ENCODE measurements at regions not wholly inside any gene's neighbourhood (a gene's known extent, or its start where the extent isn't known, plus 50 kb on each side); places are given as distances from the start of the nearest gene placed in this dataset.

GRCh38 chr16:79497606-79498350 lies 102.8 kb downstream of the MAF start:
- DNase-seq = no peak

DNA sequence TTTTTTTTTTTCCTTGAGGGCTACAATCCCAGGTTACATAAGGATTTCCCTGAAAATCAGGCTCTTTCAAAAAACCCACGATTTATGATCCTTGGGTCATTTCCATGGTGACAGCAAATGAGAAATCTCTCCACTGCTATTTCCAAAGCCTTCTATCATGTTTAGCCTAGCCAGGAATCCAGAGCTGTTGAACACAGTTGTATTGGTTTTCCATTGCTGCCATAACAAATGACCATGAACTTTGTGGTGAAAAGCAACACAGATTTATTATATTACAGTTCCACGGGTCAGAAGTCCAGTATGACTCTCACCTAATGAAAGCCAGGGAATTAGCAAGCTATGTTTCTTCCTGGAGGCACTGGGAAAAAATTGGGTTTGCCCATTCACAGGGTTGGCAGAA lies 106.6 kb downstream of the MAF start:
- DNase-seq = no peak

GRCh38 chr16:79492036-79492435 lies 108.5 kb downstream of the MAF start:
- no peak for DNase-seq

DNA sequence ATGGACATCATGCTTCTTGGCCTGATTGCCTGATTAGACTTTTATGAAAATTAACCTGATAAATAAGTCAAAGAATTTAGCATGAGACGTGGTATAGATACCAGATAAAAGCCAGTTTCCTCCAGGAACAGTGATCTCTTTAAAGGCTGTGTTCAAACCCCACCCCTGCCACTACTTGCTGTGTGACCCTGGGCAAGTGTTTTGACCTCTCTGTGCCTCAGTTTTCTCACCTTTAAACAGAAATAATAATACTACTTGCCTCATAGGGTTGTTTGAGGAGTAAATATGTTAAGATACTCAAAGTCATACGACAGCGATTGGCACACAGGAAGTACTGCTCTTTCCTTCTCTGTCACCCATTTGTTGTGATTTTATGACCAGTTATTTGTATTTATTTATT lies 115.5 kb downstream of the MAF start:
- no peak for DNase-seq

DNA sequence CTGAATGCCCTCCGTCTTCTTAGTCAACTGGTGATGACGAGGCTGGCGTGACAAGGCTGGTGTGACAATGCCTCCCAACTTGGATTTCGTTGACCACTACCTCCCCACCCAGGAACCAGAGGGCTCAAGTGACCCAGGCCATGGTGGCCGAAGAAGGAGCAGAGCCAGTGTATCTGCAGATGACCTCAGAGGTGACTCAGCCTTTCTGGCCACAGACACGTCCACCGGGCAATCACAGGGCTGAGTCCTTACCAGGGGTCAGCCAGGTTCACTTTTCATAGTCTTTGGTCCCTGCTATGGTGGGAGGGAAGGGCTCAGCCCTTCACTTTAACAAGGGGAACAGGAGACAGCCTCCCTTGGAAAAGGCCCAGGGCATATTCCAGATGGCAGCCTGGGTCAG lies 116.3 kb downstream of the MAF start:
- DNase-seq = no peak

GRCh38 chr16:79483336-79483735 lies 117.2 kb downstream of the MAF start:
- no peak for DNase-seq

- DNase-seq = no peak
Observed at GRCh38 chr16:79482011-79482410, 118.5 kb downstream of the MAF start.

DNA sequence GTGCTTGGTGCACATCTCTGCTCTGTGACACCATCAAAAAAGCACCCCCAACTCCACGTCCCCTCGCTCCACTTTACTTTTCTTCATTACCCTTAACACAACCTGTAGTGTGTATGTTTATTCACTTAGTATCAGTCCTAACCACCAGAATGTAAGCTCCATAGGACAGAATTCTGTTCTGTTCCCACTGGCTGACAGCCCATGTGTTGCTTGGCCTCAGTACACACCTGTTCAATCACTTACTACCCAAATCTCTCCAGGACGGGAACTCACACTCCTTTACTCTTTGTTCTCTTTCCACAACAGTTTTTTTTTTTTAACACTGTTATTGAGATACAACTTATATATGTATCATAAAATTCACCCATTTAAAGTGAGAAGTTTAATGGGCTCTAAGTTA lies 119.6 kb downstream of the MAF start:
- DNase-seq = no peak

DNA sequence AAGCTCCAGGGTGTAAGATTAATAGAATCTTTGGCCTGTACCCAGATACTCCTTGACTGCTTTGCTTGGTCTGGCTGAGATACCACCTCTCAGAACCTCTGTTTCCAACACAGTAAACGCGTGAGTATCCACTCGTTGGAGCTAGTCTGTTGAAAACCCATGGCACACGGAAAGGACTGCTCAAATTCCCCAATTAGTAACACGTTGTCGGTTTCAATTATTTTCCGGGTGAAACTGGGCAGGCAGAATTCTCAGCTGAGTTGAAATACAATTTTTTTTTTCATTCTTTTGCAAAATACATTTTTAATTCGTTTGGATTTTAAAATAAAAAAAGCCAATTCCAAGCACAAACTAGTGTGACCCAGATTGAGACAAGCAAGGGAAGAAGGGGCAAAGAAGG lies 120.5 kb downstream of the MAF start:
- no peak for DNase-seq

DNA sequence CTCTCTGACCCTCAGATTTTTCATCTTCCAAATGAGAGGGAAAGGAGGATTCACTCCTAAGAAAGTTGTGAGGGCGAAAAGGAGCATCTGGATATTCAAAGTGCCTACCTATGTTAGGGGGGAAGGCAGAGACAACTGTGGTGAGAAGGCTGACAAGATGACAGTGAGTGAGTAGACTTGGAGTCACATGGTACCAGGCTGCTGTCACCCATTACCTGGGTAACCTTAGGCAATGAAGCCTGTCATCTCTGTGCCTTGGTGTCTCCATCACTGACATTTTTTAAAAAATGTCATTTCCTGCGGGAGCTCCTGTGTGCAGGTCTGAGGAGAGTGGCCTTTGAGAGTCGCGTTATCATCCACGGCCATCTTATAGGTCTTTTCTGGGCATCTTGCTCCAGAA lies 124.0 kb downstream of the MAF start:
- no peak for DNase-seq

GRCh38 chr16:79475841-79476240 lies 124.7 kb downstream of the MAF start:
- no peak for DNase-seq

- no peak for DNase-seq
Observed at GRCh38 chr16:79473456-79473855, 127.1 kb downstream of the MAF start.

GRCh38 chr16:79472426-79472825 lies 128.1 kb downstream of the MAF start:
- DNase-seq = no peak

DNA sequence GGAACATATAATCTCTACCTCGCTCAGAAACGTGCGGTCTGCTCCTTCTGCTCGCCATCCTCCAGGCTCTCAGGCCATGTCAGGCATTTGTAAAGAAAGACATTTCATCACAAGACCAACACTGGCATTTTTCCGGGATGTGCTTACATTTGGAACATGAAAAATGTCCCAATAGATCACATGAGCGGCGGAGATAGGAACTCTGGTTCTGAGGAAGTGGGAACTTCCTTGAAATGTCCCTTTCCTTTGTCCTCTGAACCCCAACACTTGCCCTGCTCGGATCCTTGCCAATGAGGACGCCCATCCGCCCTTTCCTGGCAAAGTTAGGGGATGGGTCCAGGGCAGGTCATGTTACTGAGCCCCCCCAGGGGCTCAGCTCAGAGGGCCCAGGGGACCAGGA lies 130.5 kb downstream of the MAF start:
- DNase-seq = no peak

- no peak for DNase-seq
Observed at GRCh38 chr16:79468631-79469030, 131.9 kb downstream of the MAF start.

- DNase-seq = no peak
Observed at GRCh38 chr16:79468121-79468552, 132.4 kb downstream of the MAF start.

GRCh38 chr16:79466111-79466510 lies 134.4 kb downstream of the MAF start:
- no peak for DNase-seq

- no peak for DNase-seq
Observed at GRCh38 chr16:79463841-79464240, 136.7 kb downstream of the MAF start.

DNA sequence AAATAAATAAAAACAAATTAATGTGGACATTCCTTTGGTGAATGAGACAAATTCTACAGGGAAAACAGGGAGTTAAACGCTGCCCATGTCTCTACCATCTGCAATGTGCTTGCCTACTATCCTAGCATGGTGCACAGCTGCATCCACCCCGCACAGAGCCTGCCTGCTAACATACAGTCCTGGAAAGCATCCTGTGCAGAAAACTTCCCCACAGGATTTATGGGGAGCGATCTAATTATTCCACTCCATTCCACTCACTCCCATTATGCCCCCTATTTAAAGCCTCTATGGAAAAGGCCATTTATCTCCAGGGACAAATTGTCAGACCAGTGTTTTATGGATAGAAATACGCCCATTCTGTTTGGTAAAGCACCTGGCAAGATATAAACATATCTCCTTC lies 144.5 kb downstream of the MAF start:
- no peak for DNase-seq

DNA sequence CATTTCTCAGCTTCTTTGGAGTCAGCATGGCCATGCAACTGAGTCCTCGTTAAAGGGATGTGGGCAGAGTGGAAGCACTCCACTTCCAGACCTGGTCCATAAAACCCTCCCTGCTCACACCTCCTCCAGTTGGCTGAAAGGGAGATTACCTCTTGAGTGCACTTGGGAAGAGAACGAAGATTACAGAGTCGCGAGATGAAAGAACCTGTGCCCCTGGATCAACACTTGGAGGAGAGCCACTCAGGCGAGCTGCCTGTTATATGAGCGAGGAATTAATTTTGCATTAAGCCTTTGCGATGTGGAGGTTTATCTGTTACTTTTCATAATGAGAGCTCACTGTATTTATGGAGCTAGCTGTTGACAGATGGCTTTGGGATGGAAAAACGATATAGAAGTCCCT lies 147.9 kb downstream of the MAF start:
- no peak for DNase-seq

DNA sequence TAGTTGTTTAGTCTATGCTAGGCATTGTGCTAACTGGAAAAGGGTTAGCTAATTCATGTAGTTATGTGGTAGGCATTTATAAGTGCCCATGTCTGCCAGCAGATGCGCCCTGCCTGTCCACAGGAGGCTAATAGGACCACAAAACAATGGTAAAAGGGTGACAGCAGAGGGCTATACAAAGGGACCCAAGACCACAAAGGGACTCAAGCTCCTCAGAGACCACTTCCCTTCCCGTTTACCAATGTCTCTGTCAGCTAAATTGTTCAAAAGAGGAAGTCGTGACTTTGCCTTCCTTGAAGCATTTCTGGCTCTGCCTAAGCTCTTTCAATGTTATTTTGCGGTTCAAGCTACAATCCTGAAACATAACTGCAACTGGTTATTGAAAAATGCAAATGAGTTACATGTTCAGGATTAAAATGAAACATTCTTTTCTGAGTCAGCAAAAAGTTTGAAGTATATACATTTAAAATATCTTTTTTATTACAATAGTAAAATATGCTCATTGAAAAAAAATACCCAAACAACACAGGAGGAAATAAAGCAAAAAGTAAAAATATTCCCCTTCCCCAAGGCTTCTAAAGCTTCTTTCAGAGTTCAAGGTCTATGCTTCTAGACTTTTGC lies 149.2 kb downstream of the MAF start:
- DNase-seq = no peak

- DNase-seq = no peak
Observed at GRCh38 chr16:79449900-79450299, 150.6 kb downstream of the MAF start.

DNA sequence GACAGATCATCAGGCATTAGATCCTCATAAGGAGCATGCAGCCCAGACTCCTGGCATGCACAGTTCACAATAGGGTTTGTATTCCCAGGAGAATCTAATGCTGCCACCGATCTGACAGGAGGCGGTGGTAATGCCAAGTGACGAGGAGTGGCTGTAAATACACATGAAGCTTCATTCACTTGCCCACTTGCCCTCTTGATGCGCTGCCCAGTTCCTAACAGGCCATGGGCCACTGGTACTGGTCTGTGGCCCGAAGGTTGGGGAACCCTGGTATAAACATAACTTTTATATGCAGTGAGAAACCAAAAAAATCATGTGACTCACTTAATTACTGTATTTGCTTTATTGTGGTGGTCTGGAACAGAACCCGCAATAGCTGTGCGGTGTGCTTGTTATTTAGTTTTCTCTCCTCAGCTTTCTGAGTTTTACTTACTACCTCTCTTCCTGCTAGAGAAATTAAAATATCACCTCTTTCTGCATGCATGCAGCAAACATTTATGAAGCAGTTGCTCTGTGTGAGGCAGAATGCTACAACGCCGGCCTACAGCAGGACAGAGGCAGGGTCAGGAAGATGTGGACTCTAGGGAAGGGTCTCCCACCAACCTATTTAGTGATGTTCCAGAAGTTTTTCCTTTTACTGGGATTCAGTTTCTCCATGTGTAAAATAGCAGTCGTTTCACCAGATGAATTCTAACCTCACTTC lies 151.3 kb downstream of the MAF start:
- DNase-seq = no peak

DNA sequence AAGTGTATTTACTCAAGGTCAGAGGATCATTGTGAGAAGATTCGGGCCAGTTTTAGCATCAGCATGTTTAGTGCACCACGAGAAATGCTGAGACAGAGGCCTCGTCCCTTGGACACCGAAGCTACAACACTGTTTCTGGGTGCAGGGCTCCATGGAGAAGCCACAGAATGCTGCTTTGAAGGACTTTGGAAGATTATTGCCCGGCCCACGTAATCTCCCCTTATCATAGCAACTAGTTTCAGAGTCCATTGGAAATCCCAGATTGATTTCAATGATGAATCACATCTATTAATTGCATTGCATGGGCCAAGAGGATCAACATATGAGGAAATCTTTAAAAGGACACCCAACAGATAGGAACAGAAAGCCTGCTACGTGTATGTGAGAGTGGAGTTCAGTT lies 156.0 kb downstream of the MAF start:
- no peak for DNase-seq

Data from NCI-H2171 (cell line).